ENCODE measurements at regions not wholly inside any gene's neighbourhood (a gene's known extent, or its start where the extent isn't known, plus 50 kb on each side); places are given as distances from the start of the nearest gene placed in this dataset.
"Not testable (repeated sequence)": the region's sequence is repeated elsewhere in the genome, so short reads cannot be mapped to it uniquely, and the experiment has no call there.

GRCh38 chr1:64355534-64355933 lies 114.4 kb upstream of the CACHD1 start:
- not testable (repeated sequence) for TF ChIP-seq CTCF, POLR2A (IDR thresholded peaks at IDR 0.05)
